ENCODE measurements at regions not wholly inside any gene's neighbourhood (a gene's known extent, or its start where the extent isn't known, plus 50 kb on each side); places are given as distances from the start of the nearest gene placed in this dataset.

GRCh38 chr11:69576069-69576782 lies 64.7 kb upstream of the CCND1 start:
- Histone ChIP-seq H3K4me3 (no peak overlapping the region), H3K27ac (no peak overlapping the region)
- DNase-seq (ENCODE audit: low spot score), result peak; percentile 31
- TF ChIP-seq CTCF (IDR thresholded peaks at IDR 0.05), result no peak

- Histone ChIP-seq H3K4me3 (no peak overlapping the region), H3K27ac (no peak overlapping the region)
- no peak for TF ChIP-seq CTCF (IDR thresholded peaks at IDR 0.05)
- DNase-seq (ENCODE audit: low spot score), result no peak
Observed at GRCh38 chr11:69578167-69578566, 62.8 kb upstream of the CCND1 start.

- peak; percentile 56 for DNase-seq (ENCODE audit: low spot score)
- no peak for TF ChIP-seq CTCF (IDR thresholded peaks at IDR 0.05)
- no peak overlapping the region for H3K27ac ChIP-seq
- no peak overlapping the region for H3K4me3 ChIP-seq
Observed at GRCh38 chr11:69580529-69580928, 60.4 kb upstream of the CCND1 start.

- H3K27ac ChIP-seq, result no peak overlapping the region
- TF ChIP-seq CTCF (IDR thresholded peaks at IDR 0.05), result no peak
- no peak overlapping the region for H3K4me3 ChIP-seq
- DNase-seq (ENCODE audit: low spot score), result no peak
Observed at GRCh38 chr11:69582756-69583467, 58.0 kb upstream of the CCND1 start.

GRCh38 chr11:69584160-69584559 lies 56.8 kb upstream of the CCND1 start:
- Histone ChIP-seq H3K27ac (no peak overlapping the region), H3K4me3 (no peak overlapping the region)
- no peak for DNase-seq (ENCODE audit: low spot score)
- TF ChIP-seq CTCF (IDR thresholded peaks at IDR 0.05), result no peak

- Histone ChIP-seq H3K27ac (no peak overlapping the region), H3K4me3 (no peak overlapping the region)
- DNase-seq (ENCODE audit: low spot score), result peak; percentile 3
- no peak for TF ChIP-seq CTCF (IDR thresholded peaks at IDR 0.05)
Observed at GRCh38 chr11:69585385-69585784, 55.6 kb upstream of the CCND1 start.

All from coronary artery (tissue), 2 donors.